ENCODE measurements at regions not wholly inside any gene's neighbourhood (a gene's known extent, or its start where the extent isn't known, plus 50 kb on each side); places are given as distances from the start of the nearest gene placed in this dataset.

DNA sequence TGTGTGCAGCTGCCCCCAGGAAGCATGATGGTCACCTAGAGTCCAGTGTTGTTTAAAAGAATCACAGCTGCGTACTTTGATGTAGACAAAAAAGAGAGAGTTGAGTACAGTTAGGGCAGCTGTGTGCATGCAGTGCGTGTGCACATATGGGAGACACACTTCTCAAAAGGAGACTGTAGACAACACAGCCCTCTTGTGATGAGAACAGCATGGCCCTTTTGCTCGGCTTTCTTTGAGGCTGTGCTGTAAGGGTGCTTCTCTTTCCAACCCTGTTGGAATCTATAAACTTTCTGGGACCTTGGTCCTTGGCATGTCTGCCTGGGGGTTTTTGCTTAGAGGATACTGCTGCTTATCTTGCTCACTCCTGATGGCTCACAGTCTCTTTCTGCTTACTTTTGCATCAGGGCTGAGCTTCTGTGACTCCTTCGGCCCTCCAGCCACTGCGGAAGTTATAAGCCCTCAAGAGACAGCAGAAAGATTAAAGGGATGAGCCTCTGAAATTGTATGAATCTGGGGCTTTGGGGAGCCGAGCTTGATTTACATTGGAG, 102.9 kb downstream of the DYRK2 start:
- TF ChIP-seq SIN3A (IDR thresholded peaks at IDR 0.05; ENCODE audit: borderline replicate concordance, insufficient read depth, low read length) = no peak
- no peak for TF ChIP-seq POLR2AphosphoS5 (IDR thresholded peaks at IDR 0.05; ENCODE audit: low read depth, low read length)

- TF ChIP-seq POLR2AphosphoS5 (IDR thresholded peaks at IDR 0.05; ENCODE audit: low read depth, low read length) = no peak
- no peak for TF ChIP-seq REST (IDR thresholded peaks at IDR 0.05; ENCODE audit: insufficient read depth in 1 of 2, low read depth in 2 of 2, low read length in 2 of 2)
- no peak for TF ChIP-seq SIN3A (IDR thresholded peaks at IDR 0.05; ENCODE audit: borderline replicate concordance, insufficient read depth, low read length)
- TF ChIP-seq FOXP2 (optimal IDR thresholded peaks at IDR 0.05; ENCODE audit: borderline replicate concordance, extremely low read depth, extremely low read length, insufficient read depth) = no peak
- no peak for TF ChIP-seq TAF1 (IDR thresholded peaks at IDR 0.05; ENCODE audit: borderline replicate concordance, insufficient read depth, low read length)
Measured at GRCh38 chr12:67752226-67752732, 103.7 kb downstream of the DYRK2 start.

- TF ChIP-seq SIN3A (IDR thresholded peaks at IDR 0.05; ENCODE audit: borderline replicate concordance, insufficient read depth, low read length) = no peak
- no peak for TF ChIP-seq REST (IDR thresholded peaks at IDR 0.05; ENCODE audit: insufficient read depth in 1 of 2, low read depth in 2 of 2, low read length in 2 of 2)
- no peak for TF ChIP-seq POLR2AphosphoS5 (IDR thresholded peaks at IDR 0.05; ENCODE audit: low read depth, low read length)
- no peak for TF ChIP-seq FOXP2 (optimal IDR thresholded peaks at IDR 0.05; ENCODE audit: borderline replicate concordance, extremely low read depth, extremely low read length, insufficient read depth)
- no peak for TF ChIP-seq TAF1 (IDR thresholded peaks at IDR 0.05; ENCODE audit: borderline replicate concordance, insufficient read depth, low read length)
Measured at GRCh38 chr12:67754933-67755697, 106.6 kb downstream of the DYRK2 start.

DNA sequence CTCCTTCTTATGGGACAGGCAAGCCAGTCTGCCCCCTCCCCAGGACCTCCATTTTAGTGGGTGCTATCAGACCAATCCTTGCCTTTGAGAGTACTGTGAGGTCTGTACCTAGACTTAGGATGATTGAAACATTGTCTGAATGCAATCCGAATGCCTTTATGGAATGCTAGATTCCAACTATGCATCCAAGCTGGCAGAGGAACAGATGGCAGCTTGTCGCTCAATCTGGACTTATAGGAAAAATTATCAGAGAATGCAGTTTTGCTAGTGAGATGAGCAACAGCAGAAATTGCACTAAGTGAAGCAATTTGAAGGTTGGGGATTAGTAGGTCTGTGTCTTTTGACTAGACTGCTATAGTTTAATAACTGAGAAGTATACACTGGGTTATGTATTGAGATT, 109.1 kb downstream of the DYRK2 start:
- no peak for TF ChIP-seq POLR2AphosphoS5 (IDR thresholded peaks at IDR 0.05; ENCODE audit: low read depth, low read length)
- no peak for TF ChIP-seq REST (IDR thresholded peaks at IDR 0.05; ENCODE audit: insufficient read depth in 1 of 2, low read depth in 2 of 2, low read length in 2 of 2)
- no peak for TF ChIP-seq FOXP2 (optimal IDR thresholded peaks at IDR 0.05; ENCODE audit: borderline replicate concordance, extremely low read depth, extremely low read length, insufficient read depth)
- TF ChIP-seq SIN3A (IDR thresholded peaks at IDR 0.05; ENCODE audit: borderline replicate concordance, insufficient read depth, low read length) = no peak
- TF ChIP-seq TAF1 (IDR thresholded peaks at IDR 0.05; ENCODE audit: borderline replicate concordance, insufficient read depth, low read length) = no peak

DNA sequence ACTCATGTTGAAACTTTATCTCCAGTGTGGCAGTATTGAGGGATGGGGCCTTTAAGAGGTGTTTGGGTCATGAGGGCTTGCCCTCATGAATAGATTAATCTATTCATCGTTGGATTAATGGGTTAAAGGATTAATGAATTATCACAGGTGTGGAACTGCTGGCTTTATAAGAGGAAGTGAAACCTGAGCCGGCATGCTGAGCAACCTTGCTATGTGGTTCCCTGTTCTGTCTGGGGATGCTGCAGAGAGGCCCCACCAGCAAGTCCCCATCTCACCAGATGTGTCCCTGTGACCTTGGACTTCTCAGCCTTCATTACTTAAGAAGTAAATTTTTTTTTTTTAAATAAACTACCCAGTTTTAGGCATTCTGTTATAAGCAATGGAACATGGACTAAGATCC, 109.6 kb downstream of the DYRK2 start:
- no peak for TF ChIP-seq TAF1 (IDR thresholded peaks at IDR 0.05; ENCODE audit: borderline replicate concordance, insufficient read depth, low read length)
- TF ChIP-seq REST (IDR thresholded peaks at IDR 0.05; ENCODE audit: insufficient read depth in 1 of 2, low read depth in 2 of 2, low read length in 2 of 2) = no peak
- TF ChIP-seq FOXP2 (optimal IDR thresholded peaks at IDR 0.05; ENCODE audit: borderline replicate concordance, extremely low read depth, extremely low read length, insufficient read depth) = no peak
- TF ChIP-seq POLR2AphosphoS5 (IDR thresholded peaks at IDR 0.05; ENCODE audit: low read depth, low read length) = no peak
- no peak for TF ChIP-seq SIN3A (IDR thresholded peaks at IDR 0.05; ENCODE audit: borderline replicate concordance, insufficient read depth, low read length)
